GM12873 (cell line): ENCODE measurements at regions not wholly inside any gene's neighbourhood (a gene's known extent, or its start where the extent isn't known, plus 50 kb on each side); places are given as distances from the start of the nearest gene placed in this dataset.

Source experiments
- TF ChIP-seq, protein P1 (sequence below): IDR thresholded peaks from 2 replicates; pipeline ENCODE4 v1.5.1; 2012; ENCODE audit warnings: low read depth, mild to moderate bottlenecking, moderate library complexity, low read length, control low read depth; ENCODE audit not compliant: insufficient read depth; ENCODE audit errors: missing control alignments

DNA sequence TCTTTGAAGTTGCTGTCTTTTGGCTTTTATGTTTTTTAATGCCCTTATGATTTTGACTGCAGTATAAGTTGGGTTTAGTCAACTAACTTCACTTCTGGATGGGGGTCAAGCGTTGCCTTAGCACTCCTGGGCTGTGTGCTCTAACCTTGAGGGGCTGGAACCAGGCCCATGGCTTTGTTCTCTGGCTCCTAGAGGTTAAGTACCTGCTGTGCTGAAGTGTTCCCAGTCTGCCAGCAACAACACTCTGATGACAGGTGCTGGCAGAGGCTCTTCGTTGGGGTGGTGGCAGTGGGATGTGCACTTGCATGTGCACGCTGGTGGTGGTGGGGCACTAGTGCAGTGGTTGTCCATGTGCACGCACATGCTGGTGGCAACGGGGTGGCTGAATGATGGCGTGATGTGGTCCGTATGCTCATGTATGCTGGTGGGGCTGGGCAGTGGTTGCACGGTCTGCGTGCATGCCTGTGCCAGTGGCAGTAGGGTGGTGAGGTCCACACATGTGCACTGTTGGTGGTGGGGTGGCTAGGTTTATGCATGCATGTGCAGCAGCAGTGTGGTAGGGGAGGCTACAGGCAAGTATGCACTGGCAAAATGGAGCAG lies 447.8 kb upstream of the GOT2 start:
- TF ChIP-seq, protein P1, sequence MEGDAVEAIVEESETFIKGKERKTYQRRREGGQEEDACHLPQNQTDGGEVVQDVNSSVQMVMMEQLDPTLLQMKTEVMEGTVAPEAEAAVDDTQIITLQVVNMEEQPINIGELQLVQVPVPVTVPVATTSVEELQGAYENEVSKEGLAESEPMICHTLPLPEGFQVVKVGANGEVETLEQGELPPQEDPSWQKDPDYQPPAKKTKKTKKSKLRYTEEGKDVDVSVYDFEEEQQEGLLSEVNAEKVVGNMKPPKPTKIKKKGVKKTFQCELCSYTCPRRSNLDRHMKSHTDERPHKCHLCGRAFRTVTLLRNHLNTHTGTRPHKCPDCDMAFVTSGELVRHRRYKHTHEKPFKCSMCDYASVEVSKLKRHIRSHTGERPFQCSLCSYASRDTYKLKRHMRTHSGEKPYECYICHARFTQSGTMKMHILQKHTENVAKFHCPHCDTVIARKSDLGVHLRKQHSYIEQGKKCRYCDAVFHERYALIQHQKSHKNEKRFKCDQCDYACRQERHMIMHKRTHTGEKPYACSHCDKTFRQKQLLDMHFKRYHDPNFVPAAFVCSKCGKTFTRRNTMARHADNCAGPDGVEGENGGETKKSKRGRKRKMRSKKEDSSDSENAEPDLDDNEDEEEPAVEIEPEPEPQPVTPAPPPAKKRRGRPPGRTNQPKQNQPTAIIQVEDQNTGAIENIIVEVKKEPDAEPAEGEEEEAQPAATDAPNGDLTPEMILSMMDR, result no peak

DNA sequence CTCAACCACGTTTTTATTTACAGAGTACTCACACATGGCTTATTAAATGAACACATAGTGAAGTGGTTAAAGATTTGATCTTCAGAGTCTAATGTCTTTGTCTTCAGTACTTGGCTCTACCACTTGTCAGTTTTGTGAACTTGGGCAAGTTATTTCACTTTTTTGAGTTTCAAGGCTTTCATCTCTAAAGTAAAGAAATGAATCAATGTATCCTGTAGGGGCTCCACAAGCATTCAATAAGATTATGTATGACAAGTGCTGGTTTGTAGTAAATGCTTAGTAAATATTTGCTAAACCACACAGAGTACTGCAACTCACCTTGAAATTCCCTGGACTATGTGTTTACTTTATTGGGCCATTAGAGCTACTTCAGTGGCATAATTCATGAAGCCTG lies 446.0 kb upstream of the GOT2 start:
- TF ChIP-seq, protein P1, result no peak

DNA sequence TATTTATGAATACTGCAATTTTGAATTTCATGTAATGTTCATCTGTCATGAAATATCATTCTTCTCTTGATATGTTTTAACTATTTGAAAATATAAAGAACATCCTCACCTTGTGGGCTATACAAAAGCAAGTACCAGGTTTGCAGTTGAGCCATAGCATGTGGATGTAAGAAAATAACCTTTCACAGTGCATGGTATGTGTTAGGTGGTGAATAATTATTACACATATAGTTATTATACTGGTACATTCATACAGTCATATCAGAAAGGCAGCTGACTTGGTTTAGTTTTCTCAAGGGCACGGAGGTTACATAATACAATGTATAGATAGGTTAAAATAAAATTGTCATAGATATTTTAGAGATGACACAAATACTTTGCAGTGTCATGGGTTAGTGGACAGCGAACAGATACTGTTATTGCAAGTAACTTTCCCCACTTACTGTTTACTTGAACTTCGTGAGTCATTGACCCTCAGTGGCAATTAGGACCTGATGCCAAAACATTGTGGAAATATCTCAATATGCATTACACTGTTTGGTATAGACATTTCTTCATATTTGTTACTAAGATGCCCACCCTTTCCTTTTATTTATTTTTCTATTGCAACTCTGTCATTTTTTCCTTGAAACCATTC lies 445.4 kb upstream of the GOT2 start:
- TF ChIP-seq, protein P1, result no peak

DNA sequence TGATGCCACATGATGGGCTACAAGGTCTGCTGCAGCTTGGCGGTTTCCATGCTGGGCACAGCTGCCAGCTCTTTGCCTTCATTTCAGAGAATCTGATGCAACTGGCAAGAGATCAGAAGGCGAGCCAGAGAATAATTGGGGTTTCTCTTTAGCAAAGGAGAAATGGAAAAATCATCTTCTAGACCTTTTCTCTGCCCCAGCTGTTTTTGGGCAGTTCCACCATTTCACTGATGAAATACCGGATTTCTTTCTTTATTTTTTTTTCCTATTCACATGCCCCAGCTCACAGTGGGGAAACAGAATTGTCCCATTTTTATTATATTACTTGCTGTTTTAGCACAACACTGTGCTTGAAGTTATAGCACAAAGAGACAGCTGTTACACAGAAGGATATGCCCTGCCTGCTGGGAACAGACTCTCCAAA lies 439.3 kb upstream of the GOT2 start:
- TF ChIP-seq, protein P1, result no peak

DNA sequence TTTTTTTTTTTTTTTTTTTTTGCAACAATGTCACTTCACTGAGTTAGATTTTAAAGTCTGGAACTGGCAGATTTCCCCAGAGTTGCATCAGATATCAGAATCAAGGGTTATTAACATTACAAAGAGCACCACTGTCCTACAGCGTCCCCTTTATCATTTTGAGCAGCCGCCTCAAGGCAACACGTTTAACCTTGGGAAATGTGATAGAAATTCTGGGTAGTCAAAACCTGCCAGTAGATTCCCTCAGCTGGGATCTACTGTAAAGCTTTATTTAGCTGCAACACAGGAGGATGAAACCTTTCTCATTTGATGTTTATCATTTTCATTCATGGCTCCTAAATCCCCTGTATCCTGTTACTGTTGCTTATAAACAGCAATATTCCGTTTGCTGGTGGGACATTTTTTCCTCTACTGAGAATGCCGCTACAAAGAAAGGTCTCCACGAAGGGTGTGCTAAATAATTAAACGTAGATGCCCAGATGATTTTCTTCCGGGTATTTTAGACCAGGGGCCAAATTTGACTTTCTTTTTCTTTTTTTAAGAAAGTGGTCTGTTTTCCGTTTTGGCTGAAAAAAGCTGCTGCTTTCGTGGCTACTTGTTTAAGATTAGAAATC lies 436.1 kb upstream of the GOT2 start:
- TF ChIP-seq, protein P1, result no peak

DNA sequence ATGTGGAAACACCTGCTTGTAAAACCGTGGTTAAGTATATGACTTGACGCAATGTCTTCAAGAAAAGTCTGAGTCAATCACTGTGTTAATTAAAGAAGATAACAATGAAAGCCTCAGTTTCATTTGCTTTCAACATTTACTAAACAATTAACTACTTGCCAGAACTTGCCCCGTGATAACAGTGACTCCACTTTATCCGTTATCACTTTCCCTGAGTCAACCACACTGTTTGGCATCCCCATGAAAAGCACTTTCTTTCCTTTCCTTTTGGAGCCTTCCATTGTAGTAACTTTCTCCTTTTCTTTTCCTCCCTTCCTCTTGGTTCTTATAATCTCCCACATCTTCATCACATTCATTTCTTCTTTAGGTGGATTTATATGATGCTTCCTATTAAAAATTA lies 435.1 kb upstream of the GOT2 start:
- TF ChIP-seq, protein P1, result no peak

DNA sequence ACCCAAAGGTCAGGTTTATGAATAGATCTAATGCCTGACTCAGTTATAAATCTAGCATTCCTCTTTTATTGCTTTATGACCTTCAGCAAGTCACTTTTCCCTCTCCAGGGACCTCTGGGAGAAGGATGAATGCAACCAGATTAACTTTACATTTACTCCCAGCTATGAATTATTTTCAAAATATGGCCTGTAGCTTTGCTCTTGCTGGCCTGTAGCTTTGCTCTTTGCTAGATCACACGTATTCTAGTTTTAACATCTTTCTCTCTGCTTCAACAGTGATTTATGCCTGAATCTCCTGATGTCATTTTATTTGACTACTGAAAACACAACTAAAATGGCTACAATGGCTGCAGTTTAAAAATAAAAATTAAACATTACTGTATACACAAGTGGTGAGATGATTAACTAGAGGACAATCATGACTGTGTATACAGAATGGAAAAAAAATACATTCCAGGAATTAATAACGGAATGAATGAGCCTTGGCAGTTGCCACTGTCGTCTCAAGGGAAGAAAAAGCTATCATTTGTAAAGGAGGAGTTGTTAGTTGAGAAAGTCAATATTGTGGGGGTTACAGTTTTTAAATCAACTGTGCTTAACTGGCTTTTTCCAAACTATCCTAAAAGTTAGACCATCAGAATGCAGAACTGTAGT lies 434.5 kb upstream of the GOT2 start:
- TF ChIP-seq, protein P1, result no peak
